OCI-LY1 (cell line): ENCODE measurements at regions not wholly inside any gene's neighbourhood (a gene's known extent, or its start where the extent isn't known, plus 50 kb on each side); places are given as distances from the start of the nearest gene placed in this dataset.

ENCODE experiments used
- CTCF ChIP-seq: fragments of 200-600 bp; sonication (generic), shearing (Covaris generic); IDR thresholded peaks from 2 replicates; pipeline ENCODE4 v1.5.1; 2017; ENCODE audit warnings: mild to moderate bottlenecking, antibody characterized with exemption, low read length, moderate library complexity, mixed read lengths
- EZH2 ChIP-seq: fragments of 200-600 bp; sonication (generic), shearing (Covaris generic); IDR thresholded peaks from 2 replicates; pipeline ENCODE4 v1.8.0; 2017; ENCODE audit warnings: borderline replicate concordance, mixed run types, mild to moderate bottlenecking, antibody characterized with exemption, low read length, moderate library complexity, mixed read lengths

GRCh38 chr5:135106136-135106535 lies 72.1 kb upstream of the PITX1 start:
- TF ChIP-seq CTCF (no peak), EZH2 (no peak)
